HL-60 (cell line): ENCODE measurements at regions not wholly inside any gene's neighbourhood (a gene's known extent, or its start where the extent isn't known, plus 50 kb on each side); places are given as distances from the start of the nearest gene placed in this dataset.

Source experiments
- DNase-seq, 2 experiments: peaks; one replicate each; pipeline ENCODE4 v3.0.0-alpha.2; 2010 to 2020; ENCODE audit warnings: low read depth in 1 of 2, low spot score in 1 of 2
- H3K27ac ChIP-seq: fragments of 250-450 bp; sonication (Bioruptor Pico); replicated peaks from 2 replicates; pipeline ENCODE4 v1.5.1; 2020; ENCODE audit warnings: mild to moderate bottlenecking, moderate library complexity
- H3K27me3 ChIP-seq: fragments of 250-450 bp; sonication (Bioruptor Pico); 2 replicates; pipeline ENCODE4 v1.5.1; 2021; ENCODE audit warnings: mild to moderate bottlenecking, moderate library complexity; ENCODE audit not compliant: insufficient read depth, poor library complexity, severe bottlenecking
- H3K4me3 ChIP-seq: replicated peaks from 2 replicates; pipeline ENCODE4 v1.5.1; 2011; ENCODE audit warnings: mild to moderate bottlenecking, control low read depth, low read length; ENCODE audit not compliant: insufficient read depth
- GABPA ChIP-seq: IDR thresholded peaks from 2 replicates; pipeline ENCODE4 v1.6.1; 2012; ENCODE audit warnings: low read depth
- POLR2AphosphoS5 ChIP-seq: IDR thresholded peaks from 2 replicates; pipeline ENCODE4 v1.6.1; 2012; ENCODE audit warnings: low read depth
- SPI1 ChIP-seq: IDR thresholded peaks from 2 replicates; pipeline ENCODE4 v1.6.1; 2012; ENCODE audit warnings: low read depth, mild to moderate bottlenecking, borderline replicate concordance
- TF ChIP-seq, protein P1 (sequence below): IDR thresholded peaks from one replicate; pipeline ENCODE4 v1.5.1; 2011; ENCODE audit warnings: low read length, control low read depth, inconsistent platforms; ENCODE audit not compliant: insufficient read depth
- TF ChIP-seq, protein P2 (sequence below): IDR thresholded peaks from 2 replicates; pipeline ENCODE4 v1.6.1; 2012; ENCODE audit warnings: low read depth; ENCODE audit not compliant: insufficient replicate concordance

DNA sequence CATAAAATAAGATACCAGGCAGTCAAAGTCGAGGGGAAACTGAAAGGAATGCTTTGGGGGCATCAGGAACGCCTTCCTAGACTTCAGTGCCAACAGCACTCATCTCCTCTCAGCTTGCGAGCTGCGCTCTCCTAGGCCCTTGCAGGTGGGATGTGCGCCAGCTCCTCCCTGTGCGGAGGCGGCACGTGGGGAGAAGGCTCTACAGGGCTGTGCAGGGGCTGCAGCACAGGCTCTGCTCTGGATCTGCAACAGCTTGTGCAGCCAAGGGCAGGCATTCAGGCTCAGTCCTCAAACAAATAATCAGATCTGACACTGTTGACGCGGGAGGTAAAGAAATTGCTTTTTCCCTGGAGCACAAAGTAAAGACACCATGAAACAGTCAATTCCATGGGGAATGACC lies 144.8 kb downstream of the TTLL2 start:
- no peak overlapping the region for H3K4me3 ChIP-seq
- TF ChIP-seq, protein P1, sequence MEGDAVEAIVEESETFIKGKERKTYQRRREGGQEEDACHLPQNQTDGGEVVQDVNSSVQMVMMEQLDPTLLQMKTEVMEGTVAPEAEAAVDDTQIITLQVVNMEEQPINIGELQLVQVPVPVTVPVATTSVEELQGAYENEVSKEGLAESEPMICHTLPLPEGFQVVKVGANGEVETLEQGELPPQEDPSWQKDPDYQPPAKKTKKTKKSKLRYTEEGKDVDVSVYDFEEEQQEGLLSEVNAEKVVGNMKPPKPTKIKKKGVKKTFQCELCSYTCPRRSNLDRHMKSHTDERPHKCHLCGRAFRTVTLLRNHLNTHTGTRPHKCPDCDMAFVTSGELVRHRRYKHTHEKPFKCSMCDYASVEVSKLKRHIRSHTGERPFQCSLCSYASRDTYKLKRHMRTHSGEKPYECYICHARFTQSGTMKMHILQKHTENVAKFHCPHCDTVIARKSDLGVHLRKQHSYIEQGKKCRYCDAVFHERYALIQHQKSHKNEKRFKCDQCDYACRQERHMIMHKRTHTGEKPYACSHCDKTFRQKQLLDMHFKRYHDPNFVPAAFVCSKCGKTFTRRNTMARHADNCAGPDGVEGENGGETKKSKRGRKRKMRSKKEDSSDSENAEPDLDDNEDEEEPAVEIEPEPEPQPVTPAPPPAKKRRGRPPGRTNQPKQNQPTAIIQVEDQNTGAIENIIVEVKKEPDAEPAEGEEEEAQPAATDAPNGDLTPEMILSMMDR: no peak
- TF ChIP-seq, protein P2, sequence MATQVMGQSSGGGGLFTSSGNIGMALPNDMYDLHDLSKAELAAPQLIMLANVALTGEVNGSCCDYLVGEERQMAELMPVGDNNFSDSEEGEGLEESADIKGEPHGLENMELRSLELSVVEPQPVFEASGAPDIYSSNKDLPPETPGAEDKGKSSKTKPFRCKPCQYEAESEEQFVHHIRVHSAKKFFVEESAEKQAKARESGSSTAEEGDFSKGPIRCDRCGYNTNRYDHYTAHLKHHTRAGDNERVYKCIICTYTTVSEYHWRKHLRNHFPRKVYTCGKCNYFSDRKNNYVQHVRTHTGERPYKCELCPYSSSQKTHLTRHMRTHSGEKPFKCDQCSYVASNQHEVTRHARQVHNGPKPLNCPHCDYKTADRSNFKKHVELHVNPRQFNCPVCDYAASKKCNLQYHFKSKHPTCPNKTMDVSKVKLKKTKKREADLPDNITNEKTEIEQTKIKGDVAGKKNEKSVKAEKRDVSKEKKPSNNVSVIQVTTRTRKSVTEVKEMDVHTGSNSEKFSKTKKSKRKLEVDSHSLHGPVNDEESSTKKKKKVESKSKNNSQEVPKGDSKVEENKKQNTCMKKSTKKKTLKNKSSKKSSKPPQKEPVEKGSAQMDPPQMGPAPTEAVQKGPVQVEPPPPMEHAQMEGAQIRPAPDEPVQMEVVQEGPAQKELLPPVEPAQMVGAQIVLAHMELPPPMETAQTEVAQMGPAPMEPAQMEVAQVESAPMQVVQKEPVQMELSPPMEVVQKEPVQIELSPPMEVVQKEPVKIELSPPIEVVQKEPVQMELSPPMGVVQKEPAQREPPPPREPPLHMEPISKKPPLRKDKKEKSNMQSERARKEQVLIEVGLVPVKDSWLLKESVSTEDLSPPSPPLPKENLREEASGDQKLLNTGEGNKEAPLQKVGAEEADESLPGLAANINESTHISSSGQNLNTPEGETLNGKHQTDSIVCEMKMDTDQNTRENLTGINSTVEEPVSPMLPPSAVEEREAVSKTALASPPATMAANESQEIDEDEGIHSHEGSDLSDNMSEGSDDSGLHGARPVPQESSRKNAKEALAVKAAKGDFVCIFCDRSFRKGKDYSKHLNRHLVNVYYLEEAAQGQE: no peak
- TF ChIP-seq SPI1: no peak
- no peak for TF ChIP-seq POLR2AphosphoS5
- no peak for TF ChIP-seq GABPA
- H3K27ac ChIP-seq: no peak overlapping the region
- no peak for DNase-seq
- no peaks in the 10 kb centered on the region for H3K27me3 ChIP-seq

DNA sequence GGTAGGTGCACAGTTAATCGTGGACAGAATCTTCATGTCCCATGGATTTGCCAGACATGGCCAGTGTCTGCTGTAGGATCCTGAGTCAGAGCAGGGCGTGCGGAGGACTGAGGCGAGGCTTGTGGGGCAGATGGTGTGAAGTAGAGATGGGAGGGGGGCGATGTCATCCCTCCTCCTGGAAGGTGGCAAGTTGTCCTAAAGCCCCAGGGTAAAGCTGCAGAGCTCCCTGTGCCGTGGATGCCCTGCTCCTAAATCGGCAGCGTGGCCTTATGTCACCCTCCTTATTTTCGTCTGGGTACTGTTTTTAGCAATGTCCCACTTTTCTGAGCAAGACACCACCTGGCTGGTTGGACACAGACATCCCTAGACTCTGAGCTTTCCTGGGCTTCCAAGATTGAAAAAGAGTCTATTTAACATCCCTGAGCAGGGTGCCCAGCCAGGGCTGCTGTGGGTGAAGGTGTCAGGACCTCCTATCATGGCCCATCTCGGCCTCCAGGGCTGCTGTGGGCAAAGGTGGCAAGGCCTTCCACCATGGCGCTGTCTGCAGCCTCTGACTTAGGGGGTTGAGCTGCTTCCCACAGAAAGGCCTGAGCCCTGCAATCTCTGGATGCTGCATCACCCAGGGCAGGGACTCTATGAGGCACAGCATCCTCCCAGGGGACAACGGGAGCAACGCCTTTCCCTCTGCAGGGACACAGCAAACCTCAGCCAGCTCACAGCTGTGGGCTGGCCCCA lies 145.4 kb downstream of the TTLL2 start:
- DNase-seq: no peak
- no peak for TF ChIP-seq SPI1
- TF ChIP-seq, protein P1: no peak
- no peak for TF ChIP-seq POLR2AphosphoS5
- no peaks in the 10 kb centered on the region for H3K27me3 ChIP-seq
- no peak overlapping the region for H3K27ac ChIP-seq
- no peak overlapping the region for H3K4me3 ChIP-seq

- TF ChIP-seq, protein P2: no peak
- no peak for TF ChIP-seq SPI1
- TF ChIP-seq GABPA: no peak
- TF ChIP-seq, protein P1: no peak
- no peak for TF ChIP-seq POLR2AphosphoS5
- no peak for DNase-seq
- H3K27me3 ChIP-seq: no peaks in the 10 kb centered on the region
Observed at GRCh38 chr6:167470836-167471547, 146.1 kb downstream of the TTLL2 start.

More at GRCh38 chr6:167470836-167471547, 146.1 kb downstream of the TTLL2 start:
- Histone ChIP-seq H3K27ac (no peak overlapping the region), H3K4me3 (no peak overlapping the region)
